ENCODE measurements at regions not wholly inside any gene's neighbourhood (a gene's known extent, or its start where the extent isn't known, plus 50 kb on each side); places are given as distances from the start of the nearest gene placed in this dataset.

GRCh38 chr1:73832276-73833181 lies 365.4 kb downstream of the LRRIQ3 start:
- no peak for TF ChIP-seq TAF1 (IDR thresholded peaks at IDR 0.05; ENCODE audit: low read depth, low read length)
- TF ChIP-seq POLR2AphosphoS5 (IDR thresholded peaks at IDR 0.05; ENCODE audit: low read depth, low read length): no peak
- no peak for TF ChIP-seq PAX5 (IDR thresholded peaks at IDR 0.05; ENCODE audit: insufficient read depth, low read length, severe bottlenecking)
- TF ChIP-seq POLR2A (IDR thresholded peaks at IDR 0.05; ENCODE audit: low read depth, low read length): no peak
- no peak for TF ChIP-seq POU2F2 (IDR thresholded peaks at IDR 0.05; ENCODE audit: low read depth, low read length)
- TF ChIP-seq SPI1 (IDR thresholded peaks at IDR 0.05; ENCODE audit: low read depth, low read length): no peak
